CD4-positive, alpha-beta memory T cell (primary cell): ENCODE measurements at regions not wholly inside any gene's neighbourhood (a gene's known extent, or its start where the extent isn't known, plus 50 kb on each side); places are given as distances from the start of the nearest gene placed in this dataset.

Experiments used
- CTCF ChIA-PET: fragments of 350-600 bp; sonication (Branson Sonifier 250); formaldehyde crosslinking; loops from one replicate; lab custom pipeline; 2021; ENCODE audit warnings: inconsistent platforms; ENCODE audit not compliant: partially characterized antibody; lab: Charles Lee
- POLR2A ChIA-PET: fragments of 350-600 bp; sonication (Branson Sonifier 250); formaldehyde crosslinking; loops from one replicate; lab custom pipeline; 2021; ENCODE audit not compliant: partially characterized antibody; lab: Charles Lee
- DNase-seq, 5 donors: peaks; one replicate each; pipeline versions ENCODE4 v3.0.0 to v3.0.0-alpha.2; 2020 to 2022; ENCODE audit warnings: mixed read lengths in 1 of 5
- H3K27ac ChIP-seq: one replicate; pipeline ENCODE4 v1.7.0; 2013; ENCODE audit warnings: low read depth, low read length
- H3K27me3 ChIP-seq: 2 replicates; pipeline ENCODE4 v1.7.0; 2013; ENCODE audit warnings: mild to moderate bottlenecking, low read length, moderate library complexity; ENCODE audit not compliant: insufficient read depth
- H3K36me3 ChIP-seq: 2 replicates; pipeline ENCODE4 v1.7.0; 2013; ENCODE audit warnings: mild to moderate bottlenecking, low read length, moderate library complexity; ENCODE audit not compliant: insufficient read depth
- H3K4me1 ChIP-seq: 2 replicates; pipeline ENCODE4 v1.7.0; 2013; ENCODE audit warnings: mild to moderate bottlenecking, low read length, moderate library complexity; ENCODE audit not compliant: insufficient read depth
- H3K4me3 ChIP-seq, 2 donors: one replicate each; pipeline ENCODE4 v1.7.0; 2013; ENCODE audit warnings: low read length in 2 of 2, mild to moderate bottlenecking in 1 of 2
- H3K9me3 ChIP-seq, 2 donors: one replicate each; pipeline ENCODE4 v1.7.0; 2013; ENCODE audit warnings: low read length in 2 of 2, control low read depth in 1 of 2; ENCODE audit not compliant: control insufficient read depth in 1 of 2
- H3K27ac Mint-ChIP-seq, 7 donors: one replicate each; pipeline ENCODE4 v1.8.0; 2020 to 2021; ENCODE audit warnings: mixed read lengths in 7 of 7, mild to moderate bottlenecking in 6 of 7, inconsistent platforms in 3 of 7, moderate library complexity in 3 of 7
- H3K27me3 Mint-ChIP-seq, 2 donors: one replicate each; pipeline ENCODE4 v1.8.0; 2020 to 2021; ENCODE audit warnings: mixed read lengths in 2 of 2
- H3K36me3 Mint-ChIP-seq, 2 donors: one replicate each; pipeline ENCODE4 v1.8.0; 2020 to 2021; ENCODE audit warnings: mixed read lengths in 2 of 2, inconsistent platforms in 1 of 2, mild to moderate bottlenecking in 1 of 2
- H3K4me1 Mint-ChIP-seq, 4 donors: one replicate each; pipeline ENCODE4 v1.8.0; 2020 to 2021; ENCODE audit warnings: mixed read lengths in 4 of 4, mild to moderate bottlenecking in 1 of 4
- H3K4me3 Mint-ChIP-seq, 8 donors: one replicate each; pipeline ENCODE4 v1.8.0; 2020 to 2021; ENCODE audit warnings: mixed read lengths in 8 of 8, mild to moderate bottlenecking in 7 of 8, moderate library complexity in 6 of 8, inconsistent platforms in 3 of 8
- H3K9me3 Mint-ChIP-seq, 8 donors: one replicate each; pipeline ENCODE4 v1.8.0; 2020 to 2021; ENCODE audit warnings: mixed read lengths in 8 of 8, mild to moderate bottlenecking in 5 of 8, inconsistent platforms in 3 of 8, moderate library complexity in 1 of 8
- intact Hi-C: fragments of 100-400 bp; cut with micrococcal nuclease; formaldehyde crosslinking; loops from one replicate; pipeline ENCODE4 v1.15.1; 2023

DNA sequence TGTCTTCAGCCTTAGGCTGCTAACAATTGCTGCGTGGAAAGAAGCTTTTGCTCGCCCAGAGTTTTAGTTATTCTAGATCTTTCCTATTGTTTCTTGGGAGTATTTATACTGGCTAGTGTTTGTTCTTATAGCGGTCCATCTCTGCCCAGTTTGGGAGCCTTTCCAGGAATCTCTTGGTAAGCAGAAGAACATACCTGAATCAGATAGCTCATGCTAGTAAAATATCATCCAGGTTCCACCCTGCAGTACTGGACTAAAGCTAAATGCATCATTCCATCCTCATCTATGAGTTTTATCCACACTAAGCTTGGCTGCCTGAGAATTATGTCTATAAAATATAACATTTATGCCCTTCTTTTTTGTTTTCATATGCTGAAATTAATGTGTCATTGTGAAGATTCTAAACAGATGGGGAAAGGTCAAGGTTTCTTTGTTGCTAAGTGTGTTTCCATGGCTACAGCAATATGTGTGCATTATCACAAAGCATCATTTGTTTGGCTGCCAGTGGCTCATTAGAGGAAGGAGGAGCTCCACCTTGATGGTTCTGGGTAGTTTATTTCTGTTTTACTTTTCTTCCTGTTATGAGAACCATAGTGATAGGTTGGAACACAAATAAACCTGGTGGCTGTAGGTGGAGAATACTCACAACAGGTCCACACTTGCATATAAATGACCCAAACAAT, 182.8 kb downstream of the PIK3C3 start:
- CTCF ChIA-PET = interaction anchor here (1.0 to 3.2 kb wide), 2 partner anchors 23 to 25 kb away, joined by 3 to 15 read pairs; no protein-coding TSS in a partner anchor
- no peaks in the 10 kb centered on the region for H3K4me1 ChIP-seq

DNA sequence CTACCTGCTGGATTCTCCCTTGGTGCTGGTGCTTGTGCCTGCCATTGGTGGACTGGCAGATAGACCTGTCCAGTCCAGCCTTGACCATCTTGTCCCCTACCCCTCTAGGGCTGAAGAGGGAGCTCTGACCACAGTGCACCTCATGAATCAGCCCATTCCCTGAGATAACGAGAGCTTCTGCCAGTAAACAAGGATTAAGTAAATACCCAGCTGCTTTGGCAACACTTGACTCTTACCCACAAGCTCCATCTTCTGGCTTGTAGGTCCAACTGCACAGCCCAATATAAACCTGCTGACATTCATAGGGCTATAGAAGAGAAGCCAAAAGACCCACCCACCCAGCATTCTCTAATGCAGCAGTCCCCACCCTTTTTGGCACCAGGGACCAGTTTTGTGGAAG, 186.4 kb downstream of the PIK3C3 start:
- Histone ChIP-seq H3K27me3 (no peaks in the 10 kb centered on the region), H3K4me3 (no peak overlapping the region), H3K36me3 (no peaks in the 10 kb centered on the region), H3K4me1 (no peaks in the 10 kb centered on the region), H3K9me3 (peaks cover 0 to 10% of the 10 kb centered on the region in 2 donors), H3K27ac (no peak overlapping the region)
- CTCF ChIA-PET = no interaction called here
- H3K27me3 Mint-ChIP-seq = peaks cover 0 to 4% of the 10 kb centered on the region in 2 donors
- no peak for DNase-seq
- H3K4me3 Mint-ChIP-seq = no peak overlapping the region
- peaks cover 4 to 8% of the 10 kb centered on the region in 2 donors for H3K36me3 Mint-ChIP-seq
- H3K27ac Mint-ChIP-seq = no peak overlapping the region
- H3K4me1 Mint-ChIP-seq = no peaks in the 10 kb centered on the region
- peaks cover 2 to 36% (median 22%) of the 10 kb centered on the region in 8 donors for H3K9me3 Mint-ChIP-seq
- intact Hi-C loops = no loop called here
- POLR2A ChIA-PET = no interaction called here

More for the DNA sequence above, 182.8 kb downstream of the PIK3C3 start:
- no peak overlapping the region for H3K4me3 ChIP-seq
- peaks cover 0 to 4% of the 10 kb centered on the region in 2 donors for H3K27me3 Mint-ChIP-seq
- intact Hi-C loops = no loop called here
- POLR2A ChIA-PET = no interaction called here
- H3K27me3 ChIP-seq = no peaks in the 10 kb centered on the region
- no peak overlapping the region for H3K27ac Mint-ChIP-seq
- no peak for DNase-seq
- H3K4me3 Mint-ChIP-seq = no peak overlapping the region
- H3K36me3 Mint-ChIP-seq = peaks cover 4 to 8% of the 10 kb centered on the region in 2 donors
- no peaks in the 10 kb centered on the region for H3K4me1 Mint-ChIP-seq
- H3K36me3 ChIP-seq = no peaks in the 10 kb centered on the region
- peaks cover 2 to 33% (median 22%) of the 10 kb centered on the region in 8 donors for H3K9me3 Mint-ChIP-seq
- no peak overlapping the region for H3K27ac ChIP-seq
- peaks cover 0 to 10% of the 10 kb centered on the region in 2 donors for H3K9me3 ChIP-seq

DNA sequence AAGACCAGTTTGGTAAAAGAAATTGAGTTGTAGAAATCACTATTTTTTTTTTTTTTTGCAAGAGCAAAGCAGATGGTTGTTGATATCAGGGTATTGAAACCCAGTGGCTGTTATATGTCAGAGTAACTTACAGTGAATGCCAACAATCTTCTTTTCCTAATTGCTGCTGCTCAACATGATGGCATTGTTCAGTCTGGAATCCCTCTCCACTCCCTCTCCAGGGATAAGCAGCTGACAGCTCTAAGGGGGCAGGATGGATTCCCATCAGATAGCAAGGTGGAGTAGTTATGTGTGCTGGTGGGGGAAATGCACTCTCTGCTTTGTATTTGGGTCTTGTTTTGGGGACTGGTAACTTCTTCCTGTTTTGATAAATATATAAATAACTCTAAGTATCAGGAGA, 200.0 kb downstream of the PIK3C3 start:
- H3K27ac ChIP-seq = no peak overlapping the region
- no peak overlapping the region for H3K4me3 Mint-ChIP-seq
- POLR2A ChIA-PET = no interaction called here
- no peaks in the 10 kb centered on the region for H3K27me3 ChIP-seq
- no peaks in the 10 kb centered on the region for H3K9me3 ChIP-seq
- CTCF ChIA-PET = no interaction called here
- peaks cover 0 to 6% (median 0%) of the 10 kb centered on the region in 8 donors for H3K9me3 Mint-ChIP-seq
- H3K4me1 ChIP-seq = no peaks in the 10 kb centered on the region
- intact Hi-C loops = no loop called here
- H3K36me3 Mint-ChIP-seq = no peaks in the 10 kb centered on the region
- DNase-seq = no peak
- no peak overlapping the region for H3K4me3 ChIP-seq
- H3K27ac Mint-ChIP-seq = no peak overlapping the region
- H3K36me3 ChIP-seq = no peaks in the 10 kb centered on the region
- H3K4me1 Mint-ChIP-seq = no peaks in the 10 kb centered on the region
- no peaks in the 10 kb centered on the region for H3K27me3 Mint-ChIP-seq

GRCh38 chr18:42156281-42156680, 201.2 kb downstream of the PIK3C3 start:
- H3K27ac Mint-ChIP-seq = no peak overlapping the region
- H3K9me3 Mint-ChIP-seq = no peaks in the 10 kb centered on the region
- H3K4me1 ChIP-seq = no peaks in the 10 kb centered on the region
- H3K4me1 Mint-ChIP-seq = no peaks in the 10 kb centered on the region
- no peak overlapping the region for H3K27ac ChIP-seq
- H3K4me3 Mint-ChIP-seq = no peak overlapping the region
- H3K36me3 ChIP-seq = no peaks in the 10 kb centered on the region
- H3K27me3 ChIP-seq = no peaks in the 10 kb centered on the region
- H3K36me3 Mint-ChIP-seq = no peaks in the 10 kb centered on the region
- no peak overlapping the region for H3K4me3 ChIP-seq
- ChIA-PET POLR2A (no interaction called here), CTCF (no interaction called here)
- no peaks in the 10 kb centered on the region for H3K27me3 Mint-ChIP-seq
- no peaks in the 10 kb centered on the region for H3K9me3 ChIP-seq
- intact Hi-C loops = no loop called here
- DNase-seq = no peak

GRCh38 chr18:42157420-42157819, 202.4 kb downstream of the PIK3C3 start:
- Histone ChIP-seq H3K27ac (no peak overlapping the region), H3K4me1 (no peaks in the 10 kb centered on the region), H3K9me3 (no peaks in the 10 kb centered on the region), H3K27me3 (no peaks in the 10 kb centered on the region), H3K36me3 (no peaks in the 10 kb centered on the region), H3K4me3 (no peak overlapping the region)
- no peak overlapping the region for H3K4me3 Mint-ChIP-seq
- ChIA-PET POLR2A (no interaction called here), CTCF (no interaction called here)
- no peaks in the 10 kb centered on the region for H3K27me3 Mint-ChIP-seq
- intact Hi-C loops = no loop called here
- H3K36me3 Mint-ChIP-seq = no peaks in the 10 kb centered on the region
- no peaks in the 10 kb centered on the region for H3K4me1 Mint-ChIP-seq
- no peak overlapping the region for H3K27ac Mint-ChIP-seq
- no peaks in the 10 kb centered on the region for H3K9me3 Mint-ChIP-seq
- DNase-seq = no peak

DNA sequence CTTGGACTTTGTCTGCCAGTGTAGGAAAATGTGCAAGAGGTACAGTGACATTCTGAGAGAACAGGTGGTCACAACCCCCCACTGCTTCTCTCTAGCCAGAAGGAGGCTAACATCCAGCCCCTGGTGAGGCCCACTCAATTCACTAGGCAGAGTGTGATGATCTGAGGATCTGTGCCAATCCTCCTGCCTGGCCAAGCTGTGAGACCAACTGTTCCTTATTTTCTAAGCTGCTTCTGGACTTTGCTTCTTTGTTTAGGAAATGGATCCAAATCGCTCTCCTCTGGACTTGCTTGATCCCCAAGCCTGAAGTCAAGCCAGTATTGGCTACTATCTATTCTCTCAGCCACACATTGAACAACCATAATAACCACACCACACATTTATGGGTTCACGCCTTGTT, 202.8 kb downstream of the PIK3C3 start:
- intact Hi-C loops = no loop called here
- Histone ChIP-seq H3K9me3 (no peaks in the 10 kb centered on the region), H3K36me3 (no peaks in the 10 kb centered on the region), H3K4me1 (no peaks in the 10 kb centered on the region), H3K27me3 (no peaks in the 10 kb centered on the region), H3K27ac (no peak overlapping the region), H3K4me3 (no peak overlapping the region)
- no peaks in the 10 kb centered on the region for H3K27me3 Mint-ChIP-seq
- H3K9me3 Mint-ChIP-seq = no peaks in the 10 kb centered on the region
- no peaks in the 10 kb centered on the region for H3K4me1 Mint-ChIP-seq
- H3K4me3 Mint-ChIP-seq = no peak overlapping the region
- no peak for DNase-seq
- ChIA-PET CTCF (no interaction called here), POLR2A (no interaction called here)
- no peak overlapping the region for H3K27ac Mint-ChIP-seq
- H3K36me3 Mint-ChIP-seq = no peaks in the 10 kb centered on the region

GRCh38 chr18:42159146-42159545, 204.1 kb downstream of the PIK3C3 start:
- Mint-ChIP-seq H3K27me3 (no peaks in the 10 kb centered on the region), H3K9me3 (no peaks in the 10 kb centered on the region), H3K4me3 (no peak overlapping the region), H3K36me3 (no peaks in the 10 kb centered on the region), H3K27ac (no peak overlapping the region), H3K4me1 (no peaks in the 10 kb centered on the region)
- Histone ChIP-seq H3K27me3 (no peaks in the 10 kb centered on the region), H3K4me3 (no peak overlapping the region), H3K27ac (no peak overlapping the region), H3K4me1 (no peaks in the 10 kb centered on the region), H3K9me3 (no peaks in the 10 kb centered on the region), H3K36me3 (no peaks in the 10 kb centered on the region)
- no peak for DNase-seq
- ChIA-PET POLR2A (no interaction called here), CTCF (interaction anchor here (1.4 kb wide), 1 partner anchor 46 kb away, joined by 3 read pairs; no protein-coding TSS in a partner anchor)
- intact Hi-C loops = no loop called here
